ENCODE measurements at regions not wholly inside any gene's neighbourhood (a gene's known extent, or its start where the extent isn't known, plus 50 kb on each side); places are given as distances from the start of the nearest gene placed in this dataset.

GRCh38 chr10:78584681-78585080 lies 484.1 kb upstream of the ZMIZ1 start:
- no peak for TF ChIP-seq CTCF (IDR thresholded peaks at IDR 0.05 in 4 of 5, conservative IDR thresholded peaks at IDR 0.05 in 1 of 5)
- TF ChIP-seq POLR2A (IDR thresholded peaks at IDR 0.05) = no peak

Measured in gastrocnemius medialis (tissue), 4 donors.